K562 (cell line): ENCODE measurements at regions not wholly inside any gene's neighbourhood (a gene's known extent, or its start where the extent isn't known, plus 50 kb on each side); places are given as distances from the start of the nearest gene placed in this dataset.
A peak's percentile ranks its signal among the peaks of the same experiment; 100 is the strongest.

Experiments
- ATAC-seq: fragments of 200-7000 bp; cut with Tn5 transposase; 3 replicates; pipeline ENCODE4 v1.9.1; 2020; ENCODE audit warnings: moderate library complexity
- BruUV-seq: library from RNA; stranded (reverse); fragments of 400-500 nt; replicated peaks from 2 replicates; lab custom pipeline; 2021; lab: Mats Ljungman, UMichigan
- CTCF ChIA-PET: fragments of 300-600 bp; formaldehyde crosslinking; extraction: SDS; loops from one replicate; lab custom pipeline; 2021; ENCODE audit warnings: low intra/inter-chr PET ratio; lab: Yijun Ruan, JAX
- POLR2A ChIA-PET: fragments of 300-600, 350-650 bp; sonication (Branson Sonifier 250); formaldehyde crosslinking; extraction: SDS; loops from one replicate; lab custom pipeline; 2021; ENCODE audit warnings: antibody characterized with exemption, inconsistent platforms; lab: Yijun Ruan, JAX
- DNase-seq, 4 experiments: peaks; one replicate each; pipeline versions ENCODE4 v3.0.0 to v3.0.0-alpha.2; 2011 to 2018; ENCODE audit warnings: low spot score in 3 of 4, mixed read lengths in 3 of 4; ENCODE audit errors: extremely low read depth in 1 of 4
- FAIRE-seq: peaks from 2 replicates; lab custom pipeline; 2011; peaks lifted over from hg19 to GRCh38; lab: Jason Lieb, UNC
- H2AFZ ChIP-seq: 2 replicates; pipeline ENCODE4 v1.6.0; 2011; ENCODE audit warnings: low read depth, low read length, control low read depth, inconsistent platforms
- H3K27ac ChIP-seq: fragments of 200-600 bp; 3 replicates; pipeline ENCODE4 v1.8.0; 2011; ENCODE audit warnings: low read depth, mild to moderate bottlenecking, control low read depth, inconsistent platforms, low read length, moderate library complexity, mixed read lengths; ENCODE audit errors: extremely low read depth
- H3K27me3 ChIP-seq, 2 experiments: fragments of 300-600 bp in 1 of 2; 2 replicates in 1 of 2; 3 replicates in 1 of 2; pipeline versions ENCODE4 v1.6.0 to v1.8.0; 2011; ENCODE audit warnings: inconsistent platforms in 2 of 2, low read length in 2 of 2, mild to moderate bottlenecking in 1 of 2, mixed read lengths in 1 of 2, moderate library complexity in 1 of 2; ENCODE audit not compliant: control insufficient read depth in 2 of 2, insufficient read depth in 2 of 2
- H3K36me3 ChIP-seq: fragments of 300-600 bp; 3 replicates; pipeline ENCODE4 v1.8.0; 2011; ENCODE audit warnings: mild to moderate bottlenecking, low read length, inconsistent platforms; ENCODE audit not compliant: control insufficient read depth, insufficient read depth
- H3K4me1 ChIP-seq, 2 experiments: fragments of 200-600 bp in 1 of 2; replicated peaks in 1 of 2; 2 replicates in 1 of 2; 3 replicates in 1 of 2; pipeline versions ENCODE4 v1.5.1 to v1.8.0; 2011; ENCODE audit warnings: inconsistent platforms in 2 of 2, low read length in 2 of 2, mild to moderate bottlenecking in 1 of 2, mixed read lengths in 1 of 2, moderate library complexity in 1 of 2; ENCODE audit not compliant: control insufficient read depth in 2 of 2, insufficient read depth in 2 of 2
- H3K4me2 ChIP-seq: 2 replicates; pipeline ENCODE4 v1.6.1; 2011; ENCODE audit warnings: low read length, control low read depth, inconsistent platforms, mixed read lengths; ENCODE audit not compliant: insufficient read depth
- H3K4me3 ChIP-seq: fragments of 200-600 bp; sonication (generic), shearing (Covaris generic); 2 replicates; pipeline ENCODE4 v1.5.1; 2016; ENCODE audit warnings: control low read depth, inconsistent platforms
- H3K79me2 ChIP-seq: fragments of 200-600 bp; 3 replicates; pipeline ENCODE4 v1.8.0; 2011; ENCODE audit warnings: low read length, inconsistent platforms; ENCODE audit not compliant: control insufficient read depth, insufficient read depth
- H3K9ac ChIP-seq, 2 experiments: 2 replicates each; pipeline versions ENCODE4 v1.6.0 to v1.6.1; 2011; ENCODE audit warnings: low read depth in 2 of 2, low read length in 2 of 2, control low read depth in 1 of 2, inconsistent platforms in 1 of 2, mild to moderate bottlenecking in 1 of 2, mixed read lengths in 1 of 2; ENCODE audit not compliant: insufficient read depth in 1 of 2
- H3K9me1 ChIP-seq: one replicate; pipeline ENCODE4 v1.6.0; 2011; ENCODE audit warnings: inconsistent platforms, mild to moderate bottlenecking, low read length, moderate library complexity; ENCODE audit not compliant: control insufficient read depth, insufficient read depth
- H3K9me3 ChIP-seq: replicated peaks from 2 replicates; pipeline ENCODE4 v1.5.1; 2011; ENCODE audit warnings: low read depth, low read length, inconsistent platforms; ENCODE audit not compliant: control insufficient read depth, insufficient read depth
- H4K20me1 ChIP-seq: replicated peaks from 2 replicates; pipeline ENCODE4 v1.6.1; 2011; ENCODE audit warnings: low read length, inconsistent platforms, mixed read lengths; ENCODE audit not compliant: control insufficient read depth, insufficient read depth
- CBX3 ChIP-seq, 2 experiments: IDR thresholded peaks; 1 replicate in 1 of 2; 2 replicates in 1 of 2; pipeline ENCODE4 v1.6.1; 2012; ENCODE audit warnings: inconsistent platforms in 2 of 2, low read length in 2 of 2, borderline replicate concordance in 1 of 2, control low read depth in 1 of 2
- E2F3 ChIP-seq: fragments of 250-450 bp; sonication (Bioruptor Pico); IDR thresholded peaks from 2 replicates; pipeline ENCODE4 v1.4.0; 2020; ENCODE audit warnings: mild to moderate bottlenecking
- ELF1 ChIP-seq: fragments of 200-800 bp; sonication (Bioruptor generic); IDR thresholded peaks from 2 replicates; pipeline ENCODE4 v1.6.1; 2016; ENCODE audit warnings: missing genetic modification characterization, missing compliant biosample characterization
- MYC ChIP-seq, 2 experiments: fragments of 250-450 bp in 1 of 2; sonication (Bioruptor Pico) in 1 of 2; IDR thresholded peaks; 2 replicates each; pipeline versions ENCODE4 v1.5.1 to v1.6.1; 2012 to 2021; ENCODE audit warnings: low read depth in 2 of 2, borderline replicate concordance in 1 of 2, improper control_type of control experiment in 1 of 2, low read length in 1 of 2, mild to moderate bottlenecking in 1 of 2, moderate library complexity in 1 of 2
- ZSCAN32 ChIP-seq: fragments of 450-650 bp; formaldehyde crosslinking; IDR thresholded peaks from 2 replicates; pipeline ENCODE4 v1.4.0; 2020; ENCODE audit warnings: mild to moderate bottlenecking, moderate library complexity
- WGBS: fragments of 100-300 bp; shearing (Covaris generic); methylation state at CpG from one replicate; pipeline ENCODE4 v1.1.6; 2016; ENCODE audit warnings: low coverage, mixed read lengths; ENCODE audit not compliant: insufficient coverage; ENCODE audit errors: missing lambda C conversion rate; 5-methylcytosine and 5-hydroxymethylcytosine counted together
- in situ Hi-C: fragments of 300-500 bp; cut with MboI; formaldehyde crosslinking; loops from 4 replicates; pipeline ENCODE4 v1.15.0; 2018; ENCODE audit warnings: inconsistent platforms, mixed read lengths
- intact Hi-C: fragments of 100-400 bp; cut with micrococcal nuclease; formaldehyde crosslinking; loops from 2 replicates; pipeline ENCODE4 v1.14.2; 2022
- TF ChIP-seq, protein P1 (sequence below), 2 experiments: fragments of 450-650 bp; formaldehyde crosslinking in 1 of 2; IDR thresholded peaks; 2 replicates each; pipeline versions ENCODE4 v1.4.0 to v1.6.1; 2014 to 2020; ENCODE audit warnings: mild to moderate bottlenecking in 2 of 2, borderline replicate concordance in 1 of 2, low read depth in 1 of 2
- TF ChIP-seq, protein P2 (sequence below): conservative IDR thresholded peaks from 2 replicates; pipeline ENCODE4 v1.6.1; 2011; ENCODE audit warnings: low read depth, mild to moderate bottlenecking, low read length; ENCODE audit not compliant: control insufficient read depth
- TF ChIP-seq, protein P3 (sequence below): sonication (generic); formaldehyde crosslinking; IDR thresholded peaks from 2 replicates; pipeline ENCODE4 v1.8.1; 2023; ENCODE audit warnings: mild to moderate bottlenecking, missing genetic modification reagents

DNA sequence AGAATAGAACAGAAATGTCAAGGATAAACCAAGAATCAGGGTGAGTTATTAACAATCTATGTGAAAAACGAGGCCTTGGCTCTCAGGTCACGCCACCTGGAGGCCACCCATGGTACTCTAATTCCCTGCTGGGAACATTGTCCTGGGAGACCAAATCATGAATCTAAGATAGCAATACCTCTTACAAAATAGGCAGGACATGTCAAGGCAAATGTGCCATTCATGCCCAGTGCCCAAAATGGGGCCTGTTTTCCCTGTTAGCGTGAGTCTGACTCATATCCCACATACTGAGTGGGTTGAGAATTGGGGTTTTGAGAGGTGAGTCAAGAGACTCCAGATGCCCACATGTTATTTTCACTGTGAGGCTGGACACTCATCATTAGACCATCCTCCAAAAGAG is 380.8 kb downstream of the HHIPL2 start (continued):
- TF ChIP-seq, protein P1, sequence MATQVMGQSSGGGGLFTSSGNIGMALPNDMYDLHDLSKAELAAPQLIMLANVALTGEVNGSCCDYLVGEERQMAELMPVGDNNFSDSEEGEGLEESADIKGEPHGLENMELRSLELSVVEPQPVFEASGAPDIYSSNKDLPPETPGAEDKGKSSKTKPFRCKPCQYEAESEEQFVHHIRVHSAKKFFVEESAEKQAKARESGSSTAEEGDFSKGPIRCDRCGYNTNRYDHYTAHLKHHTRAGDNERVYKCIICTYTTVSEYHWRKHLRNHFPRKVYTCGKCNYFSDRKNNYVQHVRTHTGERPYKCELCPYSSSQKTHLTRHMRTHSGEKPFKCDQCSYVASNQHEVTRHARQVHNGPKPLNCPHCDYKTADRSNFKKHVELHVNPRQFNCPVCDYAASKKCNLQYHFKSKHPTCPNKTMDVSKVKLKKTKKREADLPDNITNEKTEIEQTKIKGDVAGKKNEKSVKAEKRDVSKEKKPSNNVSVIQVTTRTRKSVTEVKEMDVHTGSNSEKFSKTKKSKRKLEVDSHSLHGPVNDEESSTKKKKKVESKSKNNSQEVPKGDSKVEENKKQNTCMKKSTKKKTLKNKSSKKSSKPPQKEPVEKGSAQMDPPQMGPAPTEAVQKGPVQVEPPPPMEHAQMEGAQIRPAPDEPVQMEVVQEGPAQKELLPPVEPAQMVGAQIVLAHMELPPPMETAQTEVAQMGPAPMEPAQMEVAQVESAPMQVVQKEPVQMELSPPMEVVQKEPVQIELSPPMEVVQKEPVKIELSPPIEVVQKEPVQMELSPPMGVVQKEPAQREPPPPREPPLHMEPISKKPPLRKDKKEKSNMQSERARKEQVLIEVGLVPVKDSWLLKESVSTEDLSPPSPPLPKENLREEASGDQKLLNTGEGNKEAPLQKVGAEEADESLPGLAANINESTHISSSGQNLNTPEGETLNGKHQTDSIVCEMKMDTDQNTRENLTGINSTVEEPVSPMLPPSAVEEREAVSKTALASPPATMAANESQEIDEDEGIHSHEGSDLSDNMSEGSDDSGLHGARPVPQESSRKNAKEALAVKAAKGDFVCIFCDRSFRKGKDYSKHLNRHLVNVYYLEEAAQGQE (IDR thresholded peaks at IDR 0.05; ENCODE audit: borderline replicate concordance) = peak; percentile 25; the same call in 1 of the 2 replicates
- TF ChIP-seq, protein P1 (CRISPR knock-in tag; IDR thresholded peaks at IDR 0.05; ENCODE audit: low read depth) = no peak

DNA sequence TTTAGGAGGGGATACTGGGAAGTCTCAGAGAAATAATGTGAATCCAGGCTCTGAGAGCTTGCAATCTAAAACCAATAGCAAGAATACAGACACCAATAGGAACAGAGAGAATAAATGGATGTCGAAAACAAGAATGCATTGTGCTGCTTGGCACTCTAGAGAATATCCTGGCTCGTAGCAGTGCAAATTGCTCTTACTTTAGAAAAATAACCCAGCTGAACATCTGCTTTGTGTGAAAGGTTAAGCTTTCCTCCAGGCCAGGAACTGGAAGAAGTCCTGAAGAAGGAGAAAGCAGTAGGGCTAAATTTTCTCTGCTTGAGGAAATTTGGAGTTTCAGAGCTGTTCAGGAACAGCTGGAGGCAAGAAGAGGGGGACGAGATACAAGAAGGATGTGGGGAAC is 382.3 kb downstream of the HHIPL2 start:
- WGBS = 0% methylated on average over 3 of the region's 3 CpGs
- Histone ChIP-seq H3K4me3 (no peak overlapping the region), H2AFZ (no peak overlapping the region), H3K36me3 (no peaks in the 10 kb centered on the region), H4K20me1 (no peaks in the 10 kb centered on the region), H3K4me1 (no peaks in the 10 kb centered on the region), H3K9ac (no peak overlapping the region), H3K27ac (no peak overlapping the region), H3K9me1 (no peaks in the 10 kb centered on the region), H3K4me2 (no peak overlapping the region), H3K27me3 (no peaks in the 10 kb centered on the region), H3K79me2 (no peaks in the 10 kb centered on the region), H3K9me3 (no peaks in the 10 kb centered on the region; the same call in 1 of the 2 replicates)
- TF ChIP-seq MYC (IDR thresholded peaks at IDR 0.05; ENCODE audit: low read depth, low read length) = no peak
- TF ChIP-seq MYC (CRISPR knock-in tag; IDR thresholded peaks at IDR 0.05; ENCODE audit: borderline replicate concordance, low read depth) = no peak
- no peak for TF ChIP-seq ELF1 (tag)
- TF ChIP-seq E2F3 = no peak
- TF ChIP-seq ZSCAN32 = no peak
- TF ChIP-seq, protein P2, sequence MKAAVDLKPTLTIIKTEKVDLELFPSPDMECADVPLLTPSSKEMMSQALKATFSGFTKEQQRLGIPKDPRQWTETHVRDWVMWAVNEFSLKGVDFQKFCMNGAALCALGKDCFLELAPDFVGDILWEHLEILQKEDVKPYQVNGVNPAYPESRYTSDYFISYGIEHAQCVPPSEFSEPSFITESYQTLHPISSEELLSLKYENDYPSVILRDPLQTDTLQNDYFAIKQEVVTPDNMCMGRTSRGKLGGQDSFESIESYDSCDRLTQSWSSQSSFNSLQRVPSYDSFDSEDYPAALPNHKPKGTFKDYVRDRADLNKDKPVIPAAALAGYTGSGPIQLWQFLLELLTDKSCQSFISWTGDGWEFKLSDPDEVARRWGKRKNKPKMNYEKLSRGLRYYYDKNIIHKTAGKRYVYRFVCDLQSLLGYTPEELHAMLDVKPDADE = no peak
- TF ChIP-seq CBX3 (IDR thresholded peaks at IDR 0.05; ENCODE audit: borderline replicate concordance in 1 of 2, low read length in 2 of 2) = no peak
- TF ChIP-seq, protein P3, sequence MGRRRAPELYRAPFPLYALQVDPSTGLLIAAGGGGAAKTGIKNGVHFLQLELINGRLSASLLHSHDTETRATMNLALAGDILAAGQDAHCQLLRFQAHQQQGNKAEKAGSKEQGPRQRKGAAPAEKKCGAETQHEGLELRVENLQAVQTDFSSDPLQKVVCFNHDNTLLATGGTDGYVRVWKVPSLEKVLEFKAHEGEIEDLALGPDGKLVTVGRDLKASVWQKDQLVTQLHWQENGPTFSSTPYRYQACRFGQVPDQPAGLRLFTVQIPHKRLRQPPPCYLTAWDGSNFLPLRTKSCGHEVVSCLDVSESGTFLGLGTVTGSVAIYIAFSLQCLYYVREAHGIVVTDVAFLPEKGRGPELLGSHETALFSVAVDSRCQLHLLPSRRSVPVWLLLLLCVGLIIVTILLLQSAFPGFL (CRISPR knock-in tag) = no peak
- BruUV-seq = no TSS peak
- ChIA-PET POLR2A (no interaction called here), CTCF (interaction anchor here (0.7 kb wide), 1 partner anchor 743 kb away, joined by 3 read pairs; no protein-coding TSS in a partner anchor)
- in situ Hi-C loops (no loop called here), intact Hi-C loops (no loop called here)
- DNase-seq (no peak), FAIRE-seq (no peak), ATAC-seq (no peak)
